ENCODE measurements at regions not wholly inside any gene's neighbourhood (a gene's known extent, or its start where the extent isn't known, plus 50 kb on each side); places are given as distances from the start of the nearest gene placed in this dataset.

GRCh38 chr12:94775710-94776109, 125.4 kb upstream of the TMCC3 start:
- POLR2A ChIA-PET: no interaction called here
- no peak overlapping the region for H3K4me3 ChIP-seq (ENCODE audit: low read depth, low read length)
- TF ChIP-seq CTCF (IDR thresholded peaks at IDR 0.05; ENCODE audit: insufficient read depth, low read depth, low read length): no peak
- 0 out of 2 replicates have a peak, but pooled peaks cover 2% of the 10 kb centered on the region for H3K27me3 ChIP-seq (ENCODE audit: control insufficient read depth, insufficient read depth, low read length)
- no peak for DNase-seq (ENCODE audit: low read depth)
- no peaks in the 10 kb centered on the region for H3K36me3 ChIP-seq (ENCODE audit: control insufficient read depth, insufficient read depth, low read length)
- CTCF ChIA-PET: interaction anchor here (1.0 kb wide), 1 partner anchor 36 kb away, joined by 3 read pairs; no protein-coding TSS in a partner anchor

GRCh38 chr12:94771741-94772140, 121.4 kb upstream of the TMCC3 start:
- H3K36me3 ChIP-seq (ENCODE audit: control insufficient read depth, insufficient read depth, low read length): no peaks in the 10 kb centered on the region
- POLR2A ChIA-PET: no interaction called here
- H3K4me3 ChIP-seq (ENCODE audit: low read depth, low read length): no peak overlapping the region
- no peaks in the 10 kb centered on the region; the same call in 1 of the 2 replicates for H3K27me3 ChIP-seq (ENCODE audit: control insufficient read depth, insufficient read depth, low read length)
- no peak for TF ChIP-seq CTCF (IDR thresholded peaks at IDR 0.05; ENCODE audit: insufficient read depth, low read depth, low read length)
- CTCF ChIA-PET: interaction anchor here (1.3 kb wide), 1 partner anchor 9 kb away, joined by 3 read pairs; no protein-coding TSS in a partner anchor
- DNase-seq (ENCODE audit: low read depth): no peak

- H3K27me3 ChIP-seq (ENCODE audit: control insufficient read depth, insufficient read depth, low read length): no peaks in the 10 kb centered on the region; the same call in 1 of the 2 replicates
- ChIA-PET CTCF (interaction anchor here (0.6 to 1.3 kb wide), 2 partner anchors 9 to 919 kb away, joined by 3 read pairs; no protein-coding TSS in a partner anchor), POLR2A (no interaction called here)
- DNase-seq (ENCODE audit: low read depth): no peak
- H3K36me3 ChIP-seq (ENCODE audit: control insufficient read depth, insufficient read depth, low read length): no peaks in the 10 kb centered on the region
- no peak for TF ChIP-seq CTCF (IDR thresholded peaks at IDR 0.05; ENCODE audit: insufficient read depth, low read depth, low read length)
- H3K4me3 ChIP-seq (ENCODE audit: low read depth, low read length): no peak overlapping the region
These were observed 120.8 kb upstream of the TMCC3 start for GRCh38 chr12:94771199-94771598.

GRCh38 chr12:94770791-94771190, 120.4 kb upstream of the TMCC3 start:
- ChIA-PET POLR2A (no interaction called here), CTCF (interaction anchor here (0.6 kb wide), 1 partner anchor 919 kb away, joined by 3 read pairs; no protein-coding TSS in a partner anchor)
- no peaks in the 10 kb centered on the region; the same call in 1 of the 2 replicates for H3K27me3 ChIP-seq (ENCODE audit: control insufficient read depth, insufficient read depth, low read length)
- no peak for DNase-seq (ENCODE audit: low read depth)
- no peak for TF ChIP-seq CTCF (IDR thresholded peaks at IDR 0.05; ENCODE audit: insufficient read depth, low read depth, low read length)
- no peaks in the 10 kb centered on the region for H3K36me3 ChIP-seq (ENCODE audit: control insufficient read depth, insufficient read depth, low read length)
- no peak overlapping the region for H3K4me3 ChIP-seq (ENCODE audit: low read depth, low read length)

GRCh38 chr12:94769776-94770759, 119.7 kb upstream of the TMCC3 start:
- Histone ChIP-seq H3K36me3 (ENCODE audit: control insufficient read depth, insufficient read depth, low read length) (no peaks in the 10 kb centered on the region), H3K4me3 (ENCODE audit: low read depth, low read length) (no peak overlapping the region), H3K27me3 (ENCODE audit: control insufficient read depth, insufficient read depth, low read length) (no peaks in the 10 kb centered on the region; the same call in 1 of the 2 replicates)
- no peak for TF ChIP-seq CTCF (IDR thresholded peaks at IDR 0.05; ENCODE audit: insufficient read depth, low read depth, low read length)
- no peak for DNase-seq (ENCODE audit: low read depth)
- POLR2A ChIA-PET: no interaction called here
- CTCF ChIA-PET: no interaction called here

Measured in BJ (cell line).